ENCODE measurements at regions not wholly inside any gene's neighbourhood (a gene's known extent, or its start where the extent isn't known, plus 50 kb on each side); places are given as distances from the start of the nearest gene placed in this dataset.

DNA sequence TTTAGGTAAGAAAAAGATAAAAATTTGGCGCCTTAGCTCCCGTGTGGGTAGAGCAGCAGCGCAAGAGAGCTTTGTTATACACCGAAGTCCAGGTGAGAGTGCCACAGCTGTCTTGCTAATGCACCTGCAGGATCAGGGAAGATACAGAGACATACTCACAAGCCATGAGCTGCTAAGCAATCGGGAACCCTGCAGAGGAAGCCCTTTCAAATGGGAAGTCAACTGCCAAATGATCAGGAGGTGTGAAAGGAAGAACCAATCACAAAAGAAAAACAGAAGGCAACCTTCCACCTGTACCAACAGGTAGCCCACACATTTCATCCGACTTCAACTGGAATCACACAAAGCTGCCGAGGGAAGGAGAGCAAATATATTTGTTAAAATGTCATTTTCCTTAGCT is 610.5 kb upstream of the PFKP start:
- H3K27me3 ChIP-seq (ENCODE audit: control insufficient read depth in 5 of 5, insufficient read depth in 4 of 5, low read length in 5 of 5) = no peaks in the 10 kb centered on the region
- H3K4me3 ChIP-seq (ENCODE audit: low read depth in 1 of 5, low read length in 5 of 5) = no peak overlapping the region
- peaks cover 0 to 7% (median 0%) of the 10 kb centered on the region in 5 donors for H3K9me3 ChIP-seq (ENCODE audit: control insufficient read depth in 5 of 5, low read length in 5 of 5)
- no peak overlapping the region for H3K27ac ChIP-seq (ENCODE audit: low read depth, low read length)
- no peaks in the 10 kb centered on the region for H3K4me1 ChIP-seq (ENCODE audit: control insufficient read depth in 5 of 5, insufficient read depth in 5 of 5, low read length in 5 of 5)
- H3K36me3 ChIP-seq (ENCODE audit: control insufficient read depth in 5 of 5, insufficient read depth in 5 of 5, low read length in 5 of 5) = no peaks in the 10 kb centered on the region
- no peak overlapping the region for H3K9ac ChIP-seq (ENCODE audit: low read length in 5 of 5)

GRCh38 chr10:2445370-2445769 is 622.0 kb upstream of the PFKP start:
- no peaks in the 10 kb centered on the region for H3K4me1 ChIP-seq (ENCODE audit: control insufficient read depth in 5 of 5, insufficient read depth in 5 of 5, low read length in 5 of 5)
- H3K27ac ChIP-seq (ENCODE audit: low read depth, low read length) = no peak overlapping the region
- no peak overlapping the region for H3K4me3 ChIP-seq (ENCODE audit: low read depth in 1 of 5, low read length in 5 of 5)
- H3K36me3 ChIP-seq (ENCODE audit: control insufficient read depth in 5 of 5, insufficient read depth in 5 of 5, low read length in 5 of 5) = no peaks in the 10 kb centered on the region
- H3K9me3 ChIP-seq (ENCODE audit: control insufficient read depth in 5 of 5, low read length in 5 of 5) = peaks cover 0 to 3% (median 0%) of the 10 kb centered on the region in 5 donors
- no peak overlapping the region for H3K9ac ChIP-seq (ENCODE audit: low read length in 5 of 5)
- H3K27me3 ChIP-seq (ENCODE audit: control insufficient read depth in 5 of 5, insufficient read depth in 4 of 5, low read length in 5 of 5) = no peaks in the 10 kb centered on the region

DNA sequence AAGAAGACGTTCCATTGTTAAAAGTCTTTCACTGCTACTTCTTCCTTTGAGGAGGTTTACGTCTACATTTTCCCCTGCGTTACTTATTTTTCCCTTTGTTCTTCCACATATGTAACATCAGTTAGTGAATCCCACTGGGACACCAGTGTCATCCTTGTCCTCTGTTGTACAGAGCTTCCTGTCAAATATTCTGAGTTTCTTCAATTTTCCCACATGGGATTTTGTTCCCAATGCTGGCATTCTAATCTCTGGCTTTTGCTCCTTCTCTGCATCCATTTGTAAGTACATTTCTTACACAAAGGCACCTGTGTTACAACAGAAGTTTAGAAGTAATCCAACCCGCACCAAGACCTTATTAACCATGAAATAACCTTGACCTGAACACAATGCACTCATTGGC is 627.4 kb upstream of the PFKP start:
- H3K4me1 ChIP-seq (ENCODE audit: control insufficient read depth in 5 of 5, insufficient read depth in 5 of 5, low read length in 5 of 5) = no peaks in the 10 kb centered on the region

GRCh38 chr10:2439000-2439399 is 628.3 kb upstream of the PFKP start:
- Histone ChIP-seq H3K4me1 (ENCODE audit: control insufficient read depth in 5 of 5, insufficient read depth in 5 of 5, low read length in 5 of 5) (no peaks in the 10 kb centered on the region), H3K4me3 (ENCODE audit: low read depth in 1 of 5, low read length in 5 of 5) (no peak overlapping the region), H3K9ac (ENCODE audit: low read length in 5 of 5) (no peak overlapping the region), H3K27me3 (ENCODE audit: control insufficient read depth in 5 of 5, insufficient read depth in 4 of 5, low read length in 5 of 5) (no peaks in the 10 kb centered on the region), H3K9me3 (ENCODE audit: control insufficient read depth in 5 of 5, low read length in 5 of 5) (peaks cover 0 to 4% (median 3%) of the 10 kb centered on the region in 5 donors), H3K36me3 (ENCODE audit: control insufficient read depth in 5 of 5, insufficient read depth in 5 of 5, low read length in 5 of 5) (no peaks in the 10 kb centered on the region), H3K27ac (ENCODE audit: low read depth, low read length) (no peak overlapping the region)

More for the DNA sequence above, 627.4 kb upstream of the PFKP start:
- no peak overlapping the region for H3K4me3 ChIP-seq (ENCODE audit: low read depth in 1 of 5, low read length in 5 of 5)
- H3K9ac ChIP-seq (ENCODE audit: low read length in 5 of 5) = no peak overlapping the region
- H3K27ac ChIP-seq (ENCODE audit: low read depth, low read length) = no peak overlapping the region
- no peaks in the 10 kb centered on the region for H3K27me3 ChIP-seq (ENCODE audit: control insufficient read depth in 5 of 5, insufficient read depth in 4 of 5, low read length in 5 of 5)
- peaks cover 0 to 6% (median 2%) of the 10 kb centered on the region in 5 donors for H3K9me3 ChIP-seq (ENCODE audit: control insufficient read depth in 5 of 5, low read length in 5 of 5)
- H3K36me3 ChIP-seq (ENCODE audit: control insufficient read depth in 5 of 5, insufficient read depth in 5 of 5, low read length in 5 of 5) = no peaks in the 10 kb centered on the region

GRCh38 chr10:2438248-2438939 is 629.0 kb upstream of the PFKP start:
- no peaks in the 10 kb centered on the region for H3K27me3 ChIP-seq (ENCODE audit: control insufficient read depth in 5 of 5, insufficient read depth in 4 of 5, low read length in 5 of 5)
- H3K27ac ChIP-seq (ENCODE audit: low read depth, low read length) = no peak overlapping the region
- no peaks in the 10 kb centered on the region for H3K4me1 ChIP-seq (ENCODE audit: control insufficient read depth in 5 of 5, insufficient read depth in 5 of 5, low read length in 5 of 5)
- H3K9ac ChIP-seq (ENCODE audit: low read length in 5 of 5) = no peak overlapping the region
- H3K9me3 ChIP-seq (ENCODE audit: control insufficient read depth in 5 of 5, low read length in 5 of 5) = peaks cover 0 to 4% (median 3%) of the 10 kb centered on the region in 5 donors
- no peaks in the 10 kb centered on the region for H3K36me3 ChIP-seq (ENCODE audit: control insufficient read depth in 5 of 5, insufficient read depth in 5 of 5, low read length in 5 of 5)
- no peak overlapping the region for H3K4me3 ChIP-seq (ENCODE audit: low read depth in 1 of 5, low read length in 5 of 5)

- H3K27me3 ChIP-seq (ENCODE audit: control insufficient read depth in 5 of 5, insufficient read depth in 4 of 5, low read length in 5 of 5) = no peaks in the 10 kb centered on the region
- H3K9me3 ChIP-seq (ENCODE audit: control insufficient read depth in 5 of 5, low read length in 5 of 5) = peaks cover 0 to 4% (median 3%) of the 10 kb centered on the region in 5 donors
- H3K9ac ChIP-seq (ENCODE audit: low read length in 5 of 5) = no peak overlapping the region
- no peak overlapping the region for H3K4me3 ChIP-seq (ENCODE audit: low read depth in 1 of 5, low read length in 5 of 5)
- H3K27ac ChIP-seq (ENCODE audit: low read depth, low read length) = no peak overlapping the region
- H3K36me3 ChIP-seq (ENCODE audit: control insufficient read depth in 5 of 5, insufficient read depth in 5 of 5, low read length in 5 of 5) = no peaks in the 10 kb centered on the region
- no peaks in the 10 kb centered on the region for H3K4me1 ChIP-seq (ENCODE audit: control insufficient read depth in 5 of 5, insufficient read depth in 5 of 5, low read length in 5 of 5)
Measured at GRCh38 chr10:2436933-2437332, 630.4 kb upstream of the PFKP start.

DNA sequence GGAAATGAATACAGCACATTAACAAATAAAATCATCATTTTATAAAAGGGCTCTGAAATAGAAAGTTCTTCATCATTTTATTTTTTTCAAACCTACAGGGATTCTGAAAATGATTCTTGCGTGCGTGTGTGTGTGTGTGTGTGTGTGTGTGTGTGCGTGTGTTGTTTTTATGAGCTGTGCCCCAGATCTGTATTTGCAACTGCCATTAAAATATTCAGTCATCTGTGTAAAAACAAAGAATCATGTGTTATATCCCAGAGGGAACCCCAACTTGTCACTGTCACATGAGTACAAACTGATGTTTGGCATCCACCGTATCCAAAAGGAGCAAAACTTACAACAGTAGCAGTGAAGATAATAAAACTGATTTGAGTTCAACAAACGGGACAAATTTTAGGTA is 635.4 kb upstream of the PFKP start:
- H3K4me3 ChIP-seq (ENCODE audit: low read depth in 1 of 5, low read length in 5 of 5) = no peak overlapping the region
- no peak overlapping the region for H3K9ac ChIP-seq (ENCODE audit: low read length in 5 of 5)
- no peaks in the 10 kb centered on the region for H3K27me3 ChIP-seq (ENCODE audit: control insufficient read depth in 5 of 5, insufficient read depth in 4 of 5, low read length in 5 of 5)
- H3K4me1 ChIP-seq (ENCODE audit: control insufficient read depth in 5 of 5, insufficient read depth in 5 of 5, low read length in 5 of 5) = no peaks in the 10 kb centered on the region
- H3K9me3 ChIP-seq (ENCODE audit: control insufficient read depth in 5 of 5, low read length in 5 of 5) = peaks cover 0 to 4% (median 3%) of the 10 kb centered on the region in 5 donors
- no peak overlapping the region for H3K27ac ChIP-seq (ENCODE audit: low read depth, low read length)
- H3K36me3 ChIP-seq (ENCODE audit: control insufficient read depth in 5 of 5, insufficient read depth in 5 of 5, low read length in 5 of 5) = no peaks in the 10 kb centered on the region

DNA sequence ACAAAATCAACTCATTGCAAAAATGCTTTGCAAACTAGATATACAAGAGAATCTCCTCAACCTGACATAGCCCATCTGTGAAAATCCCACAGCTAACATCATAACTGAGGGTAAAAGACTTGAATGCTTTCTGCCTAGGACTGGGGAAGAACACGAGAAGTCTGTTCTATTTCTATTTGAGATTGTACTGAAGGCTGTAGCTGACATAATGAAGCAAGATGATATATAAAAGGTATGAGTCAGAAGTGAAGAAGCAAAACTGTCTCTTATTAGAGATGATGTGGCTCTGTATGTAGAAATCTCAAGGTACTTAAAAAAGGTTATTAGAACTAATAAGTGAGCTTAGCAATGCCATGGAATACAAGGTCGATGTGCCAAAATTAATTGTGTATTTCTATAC is 639.9 kb upstream of the PFKP start:
- H3K27ac ChIP-seq (ENCODE audit: low read depth, low read length) = no peak overlapping the region
- H3K9me3 ChIP-seq (ENCODE audit: control insufficient read depth in 5 of 5, low read length in 5 of 5) = no peaks in the 10 kb centered on the region
- no peak overlapping the region for H3K4me3 ChIP-seq (ENCODE audit: low read depth in 1 of 5, low read length in 5 of 5)
- peaks cover 0 to 6% (median 1%) of the 10 kb centered on the region in 5 donors for H3K4me1 ChIP-seq (ENCODE audit: control insufficient read depth in 5 of 5, insufficient read depth in 5 of 5, low read length in 5 of 5)
- H3K27me3 ChIP-seq (ENCODE audit: control insufficient read depth in 5 of 5, insufficient read depth in 4 of 5, low read length in 5 of 5) = no peaks in the 10 kb centered on the region
- H3K9ac ChIP-seq (ENCODE audit: low read length in 5 of 5) = no peak overlapping the region
- no peaks in the 10 kb centered on the region for H3K36me3 ChIP-seq (ENCODE audit: control insufficient read depth in 5 of 5, insufficient read depth in 5 of 5, low read length in 5 of 5)

DNA sequence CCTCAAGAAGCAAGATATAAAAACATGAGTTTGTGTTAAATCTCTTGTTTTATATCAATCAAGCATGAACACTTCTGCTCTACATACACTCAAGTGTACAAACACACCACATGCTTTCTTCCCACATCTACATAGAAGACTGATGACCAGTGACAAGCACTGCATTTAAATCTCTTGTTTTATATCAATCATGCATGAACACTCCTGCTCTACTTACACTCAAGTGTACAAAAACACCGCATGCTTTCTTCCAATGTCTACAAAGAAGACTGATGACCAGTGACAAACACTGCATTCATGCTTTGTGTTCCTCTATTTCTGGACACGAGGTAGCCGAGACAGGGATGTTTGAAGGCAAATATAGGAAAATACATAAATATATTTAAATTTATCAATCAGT is 642.0 kb upstream of the PFKP start:
- no peaks in the 10 kb centered on the region for H3K36me3 ChIP-seq (ENCODE audit: control insufficient read depth in 5 of 5, insufficient read depth in 5 of 5, low read length in 5 of 5)
- no peak overlapping the region for H3K4me3 ChIP-seq (ENCODE audit: low read depth in 1 of 5, low read length in 5 of 5)
- H3K27me3 ChIP-seq (ENCODE audit: control insufficient read depth in 5 of 5, insufficient read depth in 4 of 5, low read length in 5 of 5) = no peaks in the 10 kb centered on the region
- H3K4me1 ChIP-seq (ENCODE audit: control insufficient read depth in 5 of 5, insufficient read depth in 5 of 5, low read length in 5 of 5) = peaks cover 0 to 8% (median 3%) of the 10 kb centered on the region in 5 donors
- H3K9ac ChIP-seq (ENCODE audit: low read length in 5 of 5) = no peak overlapping the region
- no peak overlapping the region for H3K27ac ChIP-seq (ENCODE audit: low read depth, low read length)
- H3K9me3 ChIP-seq (ENCODE audit: control insufficient read depth in 5 of 5, low read length in 5 of 5) = no peaks in the 10 kb centered on the region

DNA sequence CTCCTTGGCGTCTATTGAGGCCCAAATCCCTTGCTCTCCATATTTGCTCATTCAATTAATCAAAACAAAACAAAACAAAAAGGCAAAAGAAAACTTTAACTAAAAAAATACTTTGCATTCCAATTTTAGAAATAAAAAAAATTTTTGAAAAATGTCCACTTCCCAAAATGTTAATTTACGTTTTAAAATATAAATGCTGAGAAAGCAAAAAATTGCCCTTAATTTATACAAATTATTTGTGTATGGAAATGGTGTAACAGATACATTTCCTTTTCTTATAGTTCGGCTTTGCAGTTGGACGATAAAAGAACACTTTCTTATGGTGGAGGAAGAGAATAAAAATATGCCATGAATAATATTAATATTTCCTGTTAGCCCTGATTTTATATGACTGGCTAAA is 652.8 kb upstream of the PFKP start:
- no peak overlapping the region for H3K9ac ChIP-seq (ENCODE audit: low read length in 5 of 5)
- no peaks in the 10 kb centered on the region for H3K36me3 ChIP-seq (ENCODE audit: control insufficient read depth in 5 of 5, insufficient read depth in 5 of 5, low read length in 5 of 5)
- H3K4me3 ChIP-seq (ENCODE audit: low read depth in 1 of 5, low read length in 5 of 5) = no peak overlapping the region

More for the DNA sequence above, 652.8 kb upstream of the PFKP start:
- no peaks in the 10 kb centered on the region for H3K4me1 ChIP-seq (ENCODE audit: control insufficient read depth in 5 of 5, insufficient read depth in 5 of 5, low read length in 5 of 5)
- no peaks in the 10 kb centered on the region for H3K27me3 ChIP-seq (ENCODE audit: control insufficient read depth in 5 of 5, insufficient read depth in 4 of 5, low read length in 5 of 5)
- peaks cover 0 to 2% (median 0%) of the 10 kb centered on the region in 5 donors for H3K9me3 ChIP-seq (ENCODE audit: control insufficient read depth in 5 of 5, low read length in 5 of 5)
- no peak overlapping the region for H3K27ac ChIP-seq (ENCODE audit: low read depth, low read length)

Measured in subcutaneous abdominal adipose tissue (tissue), 5 donors.